ENCODE measurements at regions not wholly inside any gene's neighbourhood (a gene's known extent, or its start where the extent isn't known, plus 50 kb on each side); places are given as distances from the start of the nearest gene placed in this dataset.
"Not testable (repeated sequence)": the region's sequence is repeated elsewhere in the genome, so short reads cannot be mapped to it uniquely, and the experiment has no call there.

GRCh38 chr3:34106379-34106778, 307.9 kb downstream of the PDCD6IP start:
- Mint-ChIP-seq H3K4me1 (no peaks in the 10 kb centered on the region), H3K27me3 (no peaks in the 10 kb centered on the region), H3K4me3 (no peak overlapping the region), H3K27ac (no peak overlapping the region), H3K9me3 (no peaks in the 10 kb centered on the region), H3K36me3 (no peaks in the 10 kb centered on the region)
- DNase-seq, result no peak
- no peak for ATAC-seq (ENCODE audit: low read depth)
- POLR2A ChIA-PET, result no interaction called here

GRCh38 chr3:34106879-34107278, 308.4 kb downstream of the PDCD6IP start:
- Mint-ChIP-seq H3K4me3 (no peak overlapping the region), H3K27ac (no peak overlapping the region), H3K9me3 (no peaks in the 10 kb centered on the region), H3K27me3 (no peaks in the 10 kb centered on the region), H3K36me3 (no peaks in the 10 kb centered on the region), H3K4me1 (no peaks in the 10 kb centered on the region)
- no peak for DNase-seq
- POLR2A ChIA-PET, result no interaction called here
- ATAC-seq (ENCODE audit: low read depth), result no peak

DNA sequence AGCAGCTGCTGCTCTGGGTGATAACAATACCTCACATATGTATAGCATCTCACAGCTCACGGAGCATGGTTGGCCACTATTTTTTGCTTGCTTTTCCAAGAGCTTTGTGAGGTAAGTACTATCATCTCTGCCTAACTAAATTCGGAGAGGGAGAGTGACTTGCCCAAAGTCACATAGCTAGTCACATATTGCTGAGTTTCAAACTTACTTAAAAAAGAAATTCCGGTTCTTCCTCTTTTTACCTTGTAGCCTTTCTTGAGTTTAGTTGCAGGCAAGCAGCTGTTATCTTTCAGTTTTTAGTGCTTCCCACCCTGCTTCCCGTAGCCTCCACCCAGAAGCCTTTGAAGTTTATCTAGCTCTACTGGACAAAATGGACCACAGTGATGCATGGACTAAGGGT, 309.2 kb downstream of the PDCD6IP start:
- POLR2A ChIA-PET, result no interaction called here
- Mint-ChIP-seq H3K4me1 (no peaks in the 10 kb centered on the region), H3K4me3 (no peak overlapping the region), H3K27ac (no peak overlapping the region), H3K27me3 (no peaks in the 10 kb centered on the region), H3K36me3 (no peaks in the 10 kb centered on the region), H3K9me3 (no peaks in the 10 kb centered on the region)
- ATAC-seq (ENCODE audit: low read depth) (no peak), DNase-seq (no peak)

- no peak overlapping the region for H3K27ac Mint-ChIP-seq
- H3K4me1 Mint-ChIP-seq, result no peaks in the 10 kb centered on the region
- ATAC-seq (ENCODE audit: low read depth) (no peak), DNase-seq (no peak)
- no peaks in the 10 kb centered on the region for H3K27me3 Mint-ChIP-seq
- H3K36me3 Mint-ChIP-seq, result no peaks in the 10 kb centered on the region
- POLR2A ChIA-PET, result no interaction called here
- no peak overlapping the region for H3K4me3 Mint-ChIP-seq
- no peaks in the 10 kb centered on the region for H3K9me3 Mint-ChIP-seq
Measured at GRCh38 chr3:34109021-34109420, 310.6 kb downstream of the PDCD6IP start.

GRCh38 chr3:34109846-34110245, 311.4 kb downstream of the PDCD6IP start:
- Mint-ChIP-seq H3K4me3 (no peak overlapping the region), H3K4me1 (no peaks in the 10 kb centered on the region), H3K27me3 (no peaks in the 10 kb centered on the region), H3K27ac (no peak overlapping the region), H3K36me3 (no peaks in the 10 kb centered on the region), H3K9me3 (no peaks in the 10 kb centered on the region)
- ATAC-seq (ENCODE audit: low read depth) (no peak), DNase-seq (no peak)
- POLR2A ChIA-PET, result no interaction called here

DNA sequence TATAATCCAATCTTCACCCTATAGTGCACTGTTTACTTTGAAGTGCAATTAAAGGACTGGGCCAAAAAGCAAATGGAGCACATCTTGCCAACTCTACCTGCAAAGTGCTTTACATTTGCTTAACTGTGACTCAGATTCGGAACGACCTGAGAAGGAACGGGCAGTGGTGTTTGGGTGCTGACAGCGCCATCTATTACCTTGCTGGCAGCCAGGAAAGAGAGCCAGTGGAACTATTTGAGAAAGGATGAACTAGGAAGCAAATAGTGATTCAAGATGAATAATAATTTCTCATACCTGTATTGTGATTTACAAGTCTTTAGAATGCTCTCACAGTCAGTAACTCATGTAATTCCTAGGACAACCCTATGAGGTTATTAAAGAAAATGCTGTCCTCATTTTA, 312.9 kb downstream of the PDCD6IP start:
- no peaks in the 10 kb centered on the region for H3K27me3 Mint-ChIP-seq
- no peak overlapping the region for H3K27ac Mint-ChIP-seq
- no peaks in the 10 kb centered on the region for H3K36me3 Mint-ChIP-seq
- H3K4me3 Mint-ChIP-seq, result no peak overlapping the region
- H3K4me1 Mint-ChIP-seq, result no peaks in the 10 kb centered on the region
- POLR2A ChIA-PET, result no interaction called here
- DNase-seq (no peak), ATAC-seq (ENCODE audit: low read depth) (no peak)
- peaks cover 2% of the 10 kb centered on the region for H3K9me3 Mint-ChIP-seq

DNA sequence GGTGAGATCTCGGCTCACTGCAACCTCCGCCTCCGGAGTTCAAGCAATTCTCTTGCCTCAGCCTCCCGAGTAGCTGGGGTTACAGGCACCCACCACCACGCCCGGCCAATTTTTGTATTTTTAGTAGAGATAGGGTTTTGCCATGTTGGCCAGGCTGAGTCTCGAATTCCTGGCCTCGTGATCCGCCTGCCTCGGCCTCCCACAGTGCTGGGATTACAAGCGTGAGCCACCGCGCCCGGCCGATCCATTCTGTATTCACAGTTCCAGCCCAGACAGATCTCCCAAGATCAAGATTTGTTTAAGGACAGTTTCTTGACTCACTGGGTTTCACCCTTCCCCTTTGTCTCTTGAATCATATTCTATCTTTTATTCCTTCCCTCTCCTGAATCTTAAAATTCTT, 313.8 kb downstream of the PDCD6IP start:
- H3K27ac Mint-ChIP-seq; H3K27me3 Mint-ChIP-seq; POLR2A ChIA-PET; H3K4me1 Mint-ChIP-seq; DNase-seq; H3K36me3 Mint-ChIP-seq; H3K9me3 Mint-ChIP-seq; H3K4me3 Mint-ChIP-seq; ATAC-seq (ENCODE audit: low read depth): not testable (repeated sequence)

- ATAC-seq (ENCODE audit: low read depth) (no peak), DNase-seq (no peak)
- Mint-ChIP-seq H3K4me1 (no peaks in the 10 kb centered on the region), H3K9me3 (peaks cover 10% of the 10 kb centered on the region), H3K4me3 (no peak overlapping the region), H3K36me3 (no peaks in the 10 kb centered on the region), H3K27ac (no peak overlapping the region), H3K27me3 (peaks cover 5% of the 10 kb centered on the region)
- POLR2A ChIA-PET, result no interaction called here
Measured at GRCh38 chr3:34131091-34131490, 332.7 kb downstream of the PDCD6IP start.

DNA sequence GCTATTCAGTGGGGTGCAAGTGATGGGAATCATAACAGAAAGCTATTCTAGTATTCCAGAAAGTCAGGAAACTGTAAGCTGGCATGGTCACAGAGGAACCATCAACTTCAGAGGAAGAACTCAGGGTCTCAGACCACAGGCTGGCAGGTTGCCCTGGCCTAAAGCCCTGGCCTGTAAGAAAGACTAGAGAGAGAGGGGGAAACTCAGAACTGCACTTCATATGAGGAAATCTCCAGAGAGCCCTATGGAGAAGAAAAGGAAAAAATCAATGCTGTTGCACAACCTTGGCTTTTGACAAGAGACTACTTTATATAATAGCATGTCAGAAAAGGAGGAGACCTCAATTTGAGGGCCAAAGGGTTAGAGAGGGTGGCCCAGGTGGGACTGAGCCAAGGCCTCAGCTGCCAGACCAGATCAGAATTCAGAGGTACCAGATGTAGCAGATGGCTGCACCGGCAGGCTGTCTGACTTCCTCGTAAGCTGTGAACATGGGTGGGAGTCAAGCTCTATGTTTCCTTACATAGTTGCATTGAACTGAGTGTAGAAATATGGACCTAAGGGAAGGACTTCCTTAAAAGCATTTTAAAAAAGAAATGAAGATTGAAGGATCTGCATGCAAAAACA, 333.8 kb downstream of the PDCD6IP start:
- Mint-ChIP-seq H3K27me3 (peaks cover 2% of the 10 kb centered on the region), H3K9me3 (peaks cover 10% of the 10 kb centered on the region), H3K4me3 (no peak overlapping the region), H3K27ac (no peak overlapping the region), H3K4me1 (no peaks in the 10 kb centered on the region), H3K36me3 (no peaks in the 10 kb centered on the region)
- ATAC-seq (ENCODE audit: low read depth) (no peak), DNase-seq (no peak)
- POLR2A ChIA-PET, result no interaction called here

DNA sequence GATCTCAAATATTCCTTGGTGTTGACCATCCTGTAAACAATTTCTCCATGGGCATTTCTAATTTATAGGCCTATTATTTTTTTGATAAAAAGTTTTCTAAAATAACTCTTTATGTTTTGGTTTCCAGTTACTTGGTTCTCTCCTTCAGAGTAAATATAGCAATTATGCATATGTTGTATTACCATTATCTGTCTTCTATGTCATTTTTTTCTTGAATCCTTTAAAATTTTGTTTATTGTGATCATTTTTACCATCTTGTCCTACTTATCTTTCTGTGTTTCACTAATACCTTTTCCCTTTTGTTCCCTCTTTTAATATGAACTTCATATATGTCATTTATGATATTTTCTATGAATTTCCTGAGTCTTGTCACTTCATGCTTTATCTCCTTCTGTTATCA, 341.1 kb downstream of the PDCD6IP start:
- ATAC-seq (ENCODE audit: low read depth) (no peak), DNase-seq (no peak)
- Mint-ChIP-seq H3K27ac (no peak overlapping the region), H3K4me1 (no peaks in the 10 kb centered on the region), H3K4me3 (no peak overlapping the region), H3K9me3 (peaks cover under 1% of the 10 kb centered on the region), H3K27me3 (peaks cover 2% of the 10 kb centered on the region), H3K36me3 (no peaks in the 10 kb centered on the region)
- POLR2A ChIA-PET, result no interaction called here

- Mint-ChIP-seq H3K36me3 (no peaks in the 10 kb centered on the region), H3K27me3 (peaks cover 2% of the 10 kb centered on the region), H3K9me3 (no peaks in the 10 kb centered on the region), H3K4me1 (no peaks in the 10 kb centered on the region), H3K27ac (no peak overlapping the region), H3K4me3 (no peak overlapping the region)
- POLR2A ChIA-PET, result no interaction called here
- DNase-seq (no peak), ATAC-seq (ENCODE audit: low read depth) (no peak)
Measured at GRCh38 chr3:34140616-34141015, 342.2 kb downstream of the PDCD6IP start.

DNA sequence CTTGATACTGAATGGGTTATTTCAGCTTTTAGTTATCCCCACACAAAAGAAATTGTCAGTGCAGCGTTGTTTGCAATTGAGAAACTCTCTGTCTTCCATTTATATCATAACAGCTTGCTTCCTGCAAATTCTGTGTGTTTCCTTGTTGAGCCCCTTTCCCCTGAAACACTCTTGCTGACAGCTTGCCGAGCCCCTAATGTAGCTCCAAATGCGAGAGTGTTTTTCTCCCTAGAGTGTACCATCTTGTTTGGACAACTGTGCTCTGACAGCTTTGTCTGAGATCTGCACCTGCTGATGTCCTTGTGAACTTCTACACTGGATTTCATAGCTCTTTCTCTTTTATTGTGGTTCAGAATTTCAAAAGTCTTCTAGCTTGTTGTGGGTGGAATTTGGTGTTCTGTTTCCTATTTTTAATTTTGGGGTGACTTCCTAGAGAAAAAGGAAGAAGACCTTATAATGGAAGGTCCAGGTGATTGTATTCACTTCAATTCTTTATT, 343.5 kb downstream of the PDCD6IP start:
- Mint-ChIP-seq H3K27ac (no peak overlapping the region), H3K4me1 (no peaks in the 10 kb centered on the region), H3K4me3 (no peak overlapping the region), H3K27me3 (peaks cover 2% of the 10 kb centered on the region), H3K9me3 (no peaks in the 10 kb centered on the region), H3K36me3 (no peaks in the 10 kb centered on the region)
- ATAC-seq (ENCODE audit: low read depth), result no peak
- DNase-seq, result no peak
- POLR2A ChIA-PET, result no interaction called here

DNA sequence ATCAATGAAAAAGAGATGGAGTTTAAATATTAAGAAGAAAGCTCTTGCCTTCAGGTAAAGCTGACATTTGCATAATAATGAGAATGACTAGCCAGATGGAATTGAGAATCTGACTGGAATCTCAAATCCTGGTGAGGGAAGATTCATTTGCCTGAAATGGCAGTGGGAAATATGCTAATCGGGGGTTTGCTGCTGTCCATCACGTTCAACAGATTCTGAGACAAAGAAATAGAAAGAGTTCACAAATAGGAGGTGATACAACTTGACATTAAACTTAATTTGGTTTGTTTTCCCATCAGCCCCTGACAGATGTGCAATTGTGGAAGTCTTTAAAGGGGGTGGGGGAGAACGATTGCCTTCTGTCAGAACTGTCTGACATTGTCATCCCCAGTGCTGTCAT, 347.4 kb downstream of the PDCD6IP start:
- DNase-seq, result no peak
- no peak for ATAC-seq (ENCODE audit: low read depth)
- no peak overlapping the region for H3K27ac Mint-ChIP-seq
- H3K9me3 Mint-ChIP-seq, result no peaks in the 10 kb centered on the region
- POLR2A ChIA-PET, result no interaction called here
- H3K4me3 Mint-ChIP-seq, result no peak overlapping the region
- H3K36me3 Mint-ChIP-seq, result no peaks in the 10 kb centered on the region
- H3K27me3 Mint-ChIP-seq, result no peaks in the 10 kb centered on the region
- H3K4me1 Mint-ChIP-seq, result no peaks in the 10 kb centered on the region

DNA sequence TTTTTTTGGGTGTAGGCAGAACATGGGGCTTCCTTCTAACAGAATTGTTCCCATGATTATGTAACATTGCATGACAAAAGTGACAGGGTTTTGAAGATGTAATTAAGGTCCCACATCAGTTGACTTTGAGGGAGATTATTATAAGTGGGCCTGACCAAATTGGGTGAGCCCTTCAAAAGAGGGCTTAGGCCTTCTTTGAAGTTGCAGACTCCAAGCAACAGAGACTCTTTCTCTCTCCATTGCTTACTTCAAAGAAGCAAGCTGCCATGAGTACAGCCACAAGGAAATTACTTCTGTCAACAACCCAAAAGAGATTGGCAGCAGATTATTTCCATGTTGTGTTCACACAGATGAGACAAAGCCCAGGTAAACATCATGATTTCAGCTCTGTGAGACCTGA, 348.2 kb downstream of the PDCD6IP start:
- no peaks in the 10 kb centered on the region for H3K4me1 Mint-ChIP-seq

DNA sequence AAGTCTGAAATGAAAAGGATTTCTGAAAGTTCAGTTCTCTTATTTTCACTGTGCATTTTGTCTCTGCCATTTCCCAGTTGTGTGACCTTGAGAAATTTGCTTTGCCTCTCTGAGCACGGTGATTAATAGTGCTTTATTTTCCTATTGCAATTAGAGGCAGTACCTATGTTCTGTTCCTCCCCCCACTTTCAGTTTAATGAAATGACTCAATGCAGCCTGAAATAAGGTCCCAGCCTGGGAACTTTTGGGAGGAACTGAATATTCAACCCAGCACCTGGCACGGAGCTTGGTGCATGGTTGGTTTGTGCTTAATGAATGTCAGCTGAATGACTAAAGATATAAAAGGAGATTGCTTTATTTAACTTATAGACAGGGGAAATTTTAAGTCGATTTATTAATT, 352.6 kb downstream of the PDCD6IP start:
- H3K4me3 Mint-ChIP-seq, result no peak overlapping the region
- H3K27me3 Mint-ChIP-seq, result peaks cover 4% of the 10 kb centered on the region
- DNase-seq, result no peak
- H3K27ac Mint-ChIP-seq, result no peak overlapping the region
- no peak for ATAC-seq (ENCODE audit: low read depth)
- POLR2A ChIA-PET, result no interaction called here
- no peaks in the 10 kb centered on the region for H3K4me1 Mint-ChIP-seq
- H3K9me3 Mint-ChIP-seq, result no peaks in the 10 kb centered on the region
- no peaks in the 10 kb centered on the region for H3K36me3 Mint-ChIP-seq

More for the DNA sequence above, 348.2 kb downstream of the PDCD6IP start:
- POLR2A ChIA-PET, result no interaction called here
- ATAC-seq (ENCODE audit: low read depth) (no peak), DNase-seq (no peak)
- Mint-ChIP-seq H3K27me3 (peaks cover 2% of the 10 kb centered on the region), H3K36me3 (no peaks in the 10 kb centered on the region), H3K27ac (no peak overlapping the region), H3K9me3 (no peaks in the 10 kb centered on the region), H3K4me3 (no peak overlapping the region)
